ENCODE measurements at regions not wholly inside any gene's neighbourhood (a gene's known extent, or its start where the extent isn't known, plus 50 kb on each side); places are given as distances from the start of the nearest gene placed in this dataset.

DNA sequence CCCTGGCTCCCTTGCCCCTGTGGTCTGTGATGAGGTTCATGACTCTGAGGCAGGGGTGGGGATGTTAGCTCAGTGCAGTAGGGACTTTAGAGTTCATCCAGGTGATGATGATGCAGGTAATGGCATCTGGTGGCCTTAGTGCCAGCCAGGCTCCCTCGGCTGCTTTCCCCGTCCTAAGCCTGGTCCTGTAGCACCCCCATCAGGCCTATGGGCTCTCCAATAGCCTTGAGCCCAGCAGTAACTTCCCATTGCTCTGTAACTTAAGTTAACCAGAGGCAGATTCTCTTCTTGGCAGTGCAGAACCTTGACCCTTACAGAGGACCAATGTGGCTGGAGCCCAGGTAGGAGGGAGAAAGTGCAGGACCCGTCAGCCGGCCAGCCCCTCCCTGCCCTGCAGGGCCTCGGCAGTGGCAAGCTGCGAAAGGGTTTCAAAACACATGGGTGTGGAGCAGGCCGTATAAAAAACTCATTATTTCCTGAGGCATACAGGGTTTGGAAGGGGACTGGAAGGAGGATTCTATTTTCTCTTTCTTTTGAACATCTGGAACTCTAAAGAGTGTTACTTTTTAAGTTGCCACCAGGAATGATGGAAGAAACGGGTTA, 406.9 kb downstream of the CDH26 start:
- H3K4me3 ChIP-seq (ENCODE audit: low read length in 3 of 3) = no peak overlapping the region
- H3K27ac ChIP-seq (ENCODE audit: low read depth in 2 of 2, low read length in 2 of 2) = no peak overlapping the region
- DNase-seq (no peak), FAIRE-seq (no peak)
- no peaks in the 10 kb centered on the region for H3K36me3 ChIP-seq (ENCODE audit: control insufficient read depth in 2 of 3, insufficient read depth in 3 of 3, low read length in 3 of 3)
- TF ChIP-seq, protein P1, sequence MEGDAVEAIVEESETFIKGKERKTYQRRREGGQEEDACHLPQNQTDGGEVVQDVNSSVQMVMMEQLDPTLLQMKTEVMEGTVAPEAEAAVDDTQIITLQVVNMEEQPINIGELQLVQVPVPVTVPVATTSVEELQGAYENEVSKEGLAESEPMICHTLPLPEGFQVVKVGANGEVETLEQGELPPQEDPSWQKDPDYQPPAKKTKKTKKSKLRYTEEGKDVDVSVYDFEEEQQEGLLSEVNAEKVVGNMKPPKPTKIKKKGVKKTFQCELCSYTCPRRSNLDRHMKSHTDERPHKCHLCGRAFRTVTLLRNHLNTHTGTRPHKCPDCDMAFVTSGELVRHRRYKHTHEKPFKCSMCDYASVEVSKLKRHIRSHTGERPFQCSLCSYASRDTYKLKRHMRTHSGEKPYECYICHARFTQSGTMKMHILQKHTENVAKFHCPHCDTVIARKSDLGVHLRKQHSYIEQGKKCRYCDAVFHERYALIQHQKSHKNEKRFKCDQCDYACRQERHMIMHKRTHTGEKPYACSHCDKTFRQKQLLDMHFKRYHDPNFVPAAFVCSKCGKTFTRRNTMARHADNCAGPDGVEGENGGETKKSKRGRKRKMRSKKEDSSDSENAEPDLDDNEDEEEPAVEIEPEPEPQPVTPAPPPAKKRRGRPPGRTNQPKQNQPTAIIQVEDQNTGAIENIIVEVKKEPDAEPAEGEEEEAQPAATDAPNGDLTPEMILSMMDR (IDR thresholded peaks at IDR 0.05; ENCODE audit: borderline replicate concordance, extremely low read depth, insufficient read depth) = no peak
- H3K9ac ChIP-seq (ENCODE audit: low read length in 3 of 3) = no peak overlapping the region
- H3K27me3 ChIP-seq (ENCODE audit: control insufficient read depth, insufficient read depth, low read length) = no peaks in the 10 kb centered on the region
- intact Hi-C loops (cut with DNase I) = no loop called here
- H3K4me1 ChIP-seq (ENCODE audit: control insufficient read depth in 2 of 3, insufficient read depth in 2 of 3, low read depth in 1 of 3, low read length in 3 of 3) = no peaks in the 10 kb centered on the region
- no peaks in the 10 kb centered on the region for H3K9me3 ChIP-seq (ENCODE audit: control insufficient read depth in 2 of 3, insufficient read depth in 1 of 3, low read length in 3 of 3)

DNA sequence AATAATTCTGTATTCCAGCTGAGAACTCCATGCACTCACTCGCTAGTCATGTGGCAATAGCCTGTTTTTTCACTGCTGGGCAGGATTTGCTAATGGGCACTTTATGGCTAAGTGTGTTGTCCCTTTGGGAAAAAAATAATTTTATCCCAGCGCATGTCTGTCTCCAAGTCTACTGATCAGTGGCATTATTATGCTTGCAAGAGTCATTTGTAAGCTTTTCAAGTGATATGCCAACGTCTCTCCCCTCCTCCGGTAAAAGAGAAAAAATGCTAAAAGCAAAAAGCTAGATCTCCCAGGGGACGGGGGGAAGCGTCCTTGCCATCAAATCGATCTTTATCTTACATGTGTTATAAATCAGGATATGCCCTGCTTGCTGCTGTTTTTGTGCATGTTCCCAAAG, 407.7 kb downstream of the CDH26 start:
- intact Hi-C loops (cut with DNase I) = no loop called here
- H3K4me3 ChIP-seq (ENCODE audit: low read length in 3 of 3) = no peak overlapping the region
- H3K27me3 ChIP-seq (ENCODE audit: control insufficient read depth, insufficient read depth, low read length) = no peaks in the 10 kb centered on the region
- no peaks in the 10 kb centered on the region for H3K4me1 ChIP-seq (ENCODE audit: control insufficient read depth in 2 of 3, insufficient read depth in 2 of 3, low read depth in 1 of 3, low read length in 3 of 3)
- TF ChIP-seq, protein P1 (IDR thresholded peaks at IDR 0.05; ENCODE audit: borderline replicate concordance, extremely low read depth, insufficient read depth) = no peak
- no peak for FAIRE-seq
- H3K27ac ChIP-seq (ENCODE audit: low read depth in 2 of 2, low read length in 2 of 2) = no peak overlapping the region
- no peaks in the 10 kb centered on the region for H3K36me3 ChIP-seq (ENCODE audit: control insufficient read depth in 2 of 3, insufficient read depth in 3 of 3, low read length in 3 of 3)
- no peaks in the 10 kb centered on the region for H3K9me3 ChIP-seq (ENCODE audit: control insufficient read depth in 2 of 3, insufficient read depth in 1 of 3, low read length in 3 of 3)
- no peak overlapping the region for H3K9ac ChIP-seq (ENCODE audit: low read length in 3 of 3)
- no peak for DNase-seq

DNA sequence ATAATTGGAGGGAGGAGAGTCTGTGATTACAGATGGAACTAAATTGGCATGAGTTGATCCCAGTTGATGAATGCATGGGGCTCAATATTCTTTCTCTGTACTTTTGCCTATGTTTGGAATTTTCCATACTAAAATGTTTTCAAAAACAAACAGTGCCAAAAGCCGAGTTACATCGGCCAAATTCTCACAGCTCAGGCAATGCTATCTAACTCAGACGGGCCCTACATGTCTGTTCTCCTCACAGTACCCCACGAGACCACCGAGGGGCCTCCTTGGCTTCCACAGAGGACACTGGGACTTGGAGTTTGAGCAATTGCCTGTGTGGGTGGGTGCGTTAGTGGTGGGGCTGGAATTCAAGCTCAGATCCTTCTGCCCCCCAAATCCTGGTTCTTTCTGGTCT, 413.2 kb downstream of the CDH26 start:
- Histone ChIP-seq H3K36me3 (ENCODE audit: control insufficient read depth in 2 of 3, insufficient read depth in 3 of 3, low read length in 3 of 3) (no peaks in the 10 kb centered on the region), H3K27me3 (ENCODE audit: control insufficient read depth, insufficient read depth, low read length) (no peaks in the 10 kb centered on the region), H3K4me1 (ENCODE audit: control insufficient read depth in 2 of 3, insufficient read depth in 2 of 3, low read depth in 1 of 3, low read length in 3 of 3) (no peaks in the 10 kb centered on the region), H3K27ac (ENCODE audit: low read depth in 2 of 2, low read length in 2 of 2) (no peak overlapping the region), H3K9ac (ENCODE audit: low read length in 3 of 3) (no peak overlapping the region), H3K4me3 (ENCODE audit: low read length in 3 of 3) (no peak overlapping the region), H3K9me3 (ENCODE audit: control insufficient read depth in 2 of 3, insufficient read depth in 1 of 3, low read length in 3 of 3) (no peaks in the 10 kb centered on the region)
- no peak for FAIRE-seq
- intact Hi-C loops (cut with DNase I) = no loop called here
- DNase-seq = no peak
- TF ChIP-seq, protein P1 (IDR thresholded peaks at IDR 0.05; ENCODE audit: borderline replicate concordance, extremely low read depth, insufficient read depth) = no peak

DNA sequence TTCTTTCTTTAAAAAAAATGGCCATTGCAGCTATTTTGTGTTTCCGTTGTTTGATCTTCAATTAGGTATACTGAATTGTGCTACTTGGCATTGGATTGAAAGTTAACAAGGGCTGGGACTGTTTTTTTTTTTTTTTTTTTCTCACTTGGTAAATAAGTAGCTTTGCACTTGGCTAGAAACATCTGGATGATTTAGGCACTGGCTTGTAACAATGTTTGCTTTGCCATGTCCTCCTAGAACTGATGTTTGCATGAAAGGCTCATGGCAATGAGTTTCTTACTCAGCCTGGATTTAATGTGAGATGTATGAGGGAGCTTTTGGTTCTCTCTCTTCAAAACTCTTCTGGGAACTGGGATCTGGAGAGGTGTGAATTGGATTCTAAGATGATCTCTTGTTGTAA, 414.1 kb downstream of the CDH26 start:
- H3K9ac ChIP-seq (ENCODE audit: low read length in 3 of 3) = no peak overlapping the region
- intact Hi-C loops (cut with DNase I) = no loop called here
- peak in 1 of 5 donors; percentile 13 for DNase-seq
- H3K27ac ChIP-seq (ENCODE audit: low read depth in 2 of 2, low read length in 2 of 2) = no peak overlapping the region
- H3K36me3 ChIP-seq (ENCODE audit: control insufficient read depth in 2 of 3, insufficient read depth in 3 of 3, low read length in 3 of 3) = no peaks in the 10 kb centered on the region
- H3K9me3 ChIP-seq (ENCODE audit: control insufficient read depth in 2 of 3, insufficient read depth in 1 of 3, low read length in 3 of 3) = no peaks in the 10 kb centered on the region
- H3K27me3 ChIP-seq (ENCODE audit: control insufficient read depth, insufficient read depth, low read length) = no peaks in the 10 kb centered on the region
- TF ChIP-seq, protein P1 (IDR thresholded peaks at IDR 0.05; ENCODE audit: borderline replicate concordance, extremely low read depth, insufficient read depth) = no peak
- no peaks in the 10 kb centered on the region for H3K4me1 ChIP-seq (ENCODE audit: control insufficient read depth in 2 of 3, insufficient read depth in 2 of 3, low read depth in 1 of 3, low read length in 3 of 3)
- FAIRE-seq = no peak
- no peak overlapping the region for H3K4me3 ChIP-seq (ENCODE audit: low read length in 3 of 3)

Data from kidney (tissue), 13 donors.